ENCODE measurements at regions not wholly inside any gene's neighbourhood (a gene's known extent, or its start where the extent isn't known, plus 50 kb on each side); places are given as distances from the start of the nearest gene placed in this dataset.

DNA sequence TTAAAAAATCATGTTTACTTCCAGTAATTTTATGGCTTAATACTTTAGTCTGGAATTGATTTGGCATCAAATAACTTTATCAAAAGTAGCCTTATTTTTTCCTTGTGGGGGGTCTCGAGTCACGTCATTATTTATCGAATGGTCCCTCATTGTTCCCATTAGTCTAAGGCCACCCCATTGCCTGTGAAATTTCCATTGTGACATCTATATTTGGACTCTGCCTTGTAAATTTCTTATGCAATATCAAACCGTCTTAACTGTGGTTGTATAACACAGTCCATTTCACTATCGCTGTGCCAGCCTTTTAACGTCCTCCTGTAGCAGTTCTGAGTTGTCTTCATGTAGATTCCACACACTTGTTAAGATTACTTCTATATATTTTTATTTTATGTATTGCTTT is 103.9 kb upstream of the RET start:
- DNase-seq (ENCODE audit: low read depth) = no peak

DNA sequence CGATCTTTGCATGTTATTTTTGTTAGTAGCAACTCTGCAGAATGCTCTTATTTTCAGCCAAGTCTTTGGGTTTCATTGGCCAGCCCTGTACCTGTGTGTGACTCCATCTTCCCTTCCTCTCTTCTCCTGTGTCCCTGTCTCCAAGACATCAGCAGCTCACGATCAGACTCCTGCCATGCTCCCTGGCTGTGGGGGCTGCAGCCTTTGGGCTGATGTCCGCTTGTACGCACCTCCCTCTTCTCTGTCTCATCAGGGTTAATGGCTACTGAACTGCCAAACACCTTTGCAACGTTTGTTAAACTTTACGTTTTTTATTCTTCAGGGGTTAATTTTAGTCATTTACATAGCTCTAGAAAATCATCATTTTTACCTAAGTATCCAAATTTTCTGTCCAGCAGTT is 103.5 kb upstream of the RET start:
- DNase-seq (ENCODE audit: low read depth) = no peak

DNA sequence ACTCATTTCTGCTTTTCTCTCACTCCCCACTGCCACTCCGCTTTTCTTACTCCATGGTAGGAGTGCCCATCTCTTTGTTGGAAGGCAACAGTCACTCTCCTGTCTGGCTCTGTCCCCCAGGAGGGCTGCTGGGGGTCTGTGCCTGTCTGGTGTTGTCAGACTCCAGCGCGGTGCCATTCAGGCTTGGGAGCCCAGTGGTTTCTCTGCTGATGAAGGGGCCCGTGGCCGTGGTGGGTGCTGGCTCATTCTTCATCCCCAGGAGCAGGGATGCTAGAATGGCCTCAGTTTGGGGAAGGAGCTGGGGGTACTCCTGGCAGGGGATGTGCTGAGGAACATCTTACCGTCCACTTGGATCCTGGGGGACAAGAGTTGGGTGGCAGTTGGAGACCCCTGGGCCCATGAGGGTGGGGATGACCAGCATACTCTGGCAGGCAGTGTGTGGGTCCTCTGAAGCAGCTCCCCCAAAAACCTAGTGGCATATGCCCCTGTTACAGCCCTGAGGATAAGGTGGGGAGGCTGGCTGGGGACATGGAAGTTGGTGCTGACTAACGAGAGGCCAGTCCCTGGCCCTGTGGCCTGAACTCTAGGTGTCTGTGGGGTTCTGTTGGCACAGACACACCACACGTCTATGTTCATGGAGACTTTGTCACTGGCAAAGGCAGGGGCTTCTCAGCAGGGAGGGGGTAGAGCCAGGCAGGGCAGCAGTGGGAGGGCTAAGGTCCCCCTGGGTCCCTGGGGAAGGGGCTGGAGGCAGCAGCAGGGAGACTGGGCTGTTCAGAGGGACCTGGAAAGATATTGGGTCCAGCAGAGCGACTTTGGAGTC is 102.8 kb upstream of the RET start:
- DNase-seq (ENCODE audit: low read depth) = no peak

DNA sequence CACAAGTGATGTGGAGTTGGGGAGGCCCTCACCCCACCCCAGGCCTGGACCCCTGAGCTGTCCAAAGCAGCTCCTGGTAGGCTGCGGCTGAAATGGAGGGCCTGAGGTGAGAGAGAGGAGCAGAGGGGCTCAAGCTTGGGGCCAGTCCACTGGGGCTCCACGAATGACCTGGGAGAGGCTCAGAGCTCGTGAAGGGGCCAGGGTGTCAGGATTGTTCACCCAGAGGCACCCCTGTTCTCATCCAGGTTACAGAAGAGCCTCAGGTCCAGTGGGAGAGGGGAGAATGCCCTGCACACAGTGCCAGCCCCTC is 102.2 kb upstream of the RET start:
- no peak for DNase-seq (ENCODE audit: low read depth)

DNA sequence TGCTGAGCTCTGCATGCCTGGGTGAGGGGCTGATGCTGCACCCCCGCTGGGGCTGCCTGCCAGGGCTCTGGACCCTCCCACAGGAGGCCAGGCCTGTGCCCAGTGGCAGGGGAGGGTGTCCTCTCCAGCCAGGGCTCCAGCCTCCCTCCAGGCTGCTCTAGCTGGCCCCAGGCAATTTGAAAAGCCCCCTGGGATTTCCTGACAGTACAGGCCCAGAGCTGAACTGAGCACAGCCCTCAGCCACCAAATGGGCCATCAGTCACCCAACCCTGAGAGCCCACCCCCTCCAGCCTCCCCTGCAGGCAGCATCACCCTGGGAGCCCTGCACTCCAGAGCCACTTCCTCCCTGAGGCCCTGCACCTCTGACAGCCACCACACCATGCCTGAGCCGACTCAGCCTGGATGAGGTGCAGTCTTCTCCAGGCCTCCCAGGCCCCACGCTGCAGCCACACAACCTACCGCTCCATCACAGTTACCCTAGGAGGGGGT is 101.8 kb upstream of the RET start:
- DNase-seq (ENCODE audit: low read depth) = no peak

DNA sequence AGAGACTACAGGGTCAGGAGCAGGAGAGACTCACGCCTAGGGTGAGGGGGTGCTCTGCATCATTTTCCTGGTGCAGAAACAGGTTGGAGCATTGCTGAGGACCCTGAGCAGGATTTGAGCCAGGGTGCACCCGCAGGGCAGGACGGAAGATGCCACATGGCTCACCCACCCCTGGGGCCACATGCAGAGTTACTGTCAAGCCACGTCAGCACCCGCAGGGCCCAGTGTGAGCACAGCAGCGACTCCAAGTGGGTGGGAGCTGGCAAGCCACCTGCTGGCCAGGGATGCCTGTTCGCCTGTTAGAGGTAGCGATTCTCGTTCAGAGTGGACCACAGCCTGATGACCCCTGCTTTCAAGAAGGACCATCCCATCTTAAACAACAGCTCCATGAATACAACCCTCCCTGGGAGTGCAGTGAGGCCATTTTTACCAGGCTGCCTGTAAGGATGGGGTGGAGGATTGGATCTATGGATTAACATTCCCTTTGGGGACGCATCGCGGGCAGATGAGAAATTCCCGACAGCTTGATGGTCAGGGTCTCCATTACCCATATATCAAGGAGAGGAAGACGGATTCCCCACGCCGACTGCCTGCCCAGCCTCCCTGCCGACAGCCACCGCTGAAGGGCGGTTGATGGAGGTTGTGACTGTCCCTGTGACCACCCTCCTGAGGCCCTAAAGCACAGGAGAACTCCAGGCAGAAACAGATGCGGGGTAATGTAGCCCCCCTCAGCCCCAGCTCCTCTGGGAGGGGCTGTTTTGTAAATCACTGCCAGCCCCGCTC is 101.1 kb upstream of the RET start:
- DNase-seq (ENCODE audit: low read depth) = no peak

DNA sequence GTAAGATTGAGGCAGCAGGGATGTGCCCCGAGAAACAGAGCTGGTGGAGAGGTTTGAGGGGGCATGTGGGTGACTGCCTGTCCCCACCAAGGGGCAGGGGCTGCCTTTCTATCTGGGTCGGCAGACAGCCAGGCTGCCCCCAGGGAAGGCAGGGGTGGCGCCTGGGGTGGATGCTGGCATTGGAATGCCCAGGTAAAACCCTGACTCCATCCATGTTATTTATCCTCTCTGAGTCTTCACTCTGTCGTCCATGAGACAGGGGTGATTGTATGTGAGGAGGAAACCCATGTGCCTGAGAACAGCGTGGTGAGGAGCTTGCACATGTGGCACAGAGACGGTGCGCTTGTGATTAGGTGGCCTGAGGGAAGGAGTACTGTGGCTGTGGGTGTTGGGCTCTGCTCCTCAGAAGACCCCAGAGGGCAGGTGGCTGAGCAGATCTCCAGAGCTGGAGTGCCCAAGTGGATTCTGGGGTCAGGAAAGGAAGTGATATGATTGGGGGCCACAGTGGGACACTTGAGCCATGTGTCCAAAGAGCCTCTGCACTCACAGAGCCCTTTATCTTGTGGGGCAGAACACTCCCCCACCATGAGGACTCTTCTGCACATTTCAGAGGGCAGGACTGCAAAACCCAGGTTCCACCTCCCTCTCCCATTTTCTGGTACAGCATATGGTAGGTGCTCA is 100.4 kb upstream of the RET start:
- no peak for DNase-seq (ENCODE audit: low read depth)

DNA sequence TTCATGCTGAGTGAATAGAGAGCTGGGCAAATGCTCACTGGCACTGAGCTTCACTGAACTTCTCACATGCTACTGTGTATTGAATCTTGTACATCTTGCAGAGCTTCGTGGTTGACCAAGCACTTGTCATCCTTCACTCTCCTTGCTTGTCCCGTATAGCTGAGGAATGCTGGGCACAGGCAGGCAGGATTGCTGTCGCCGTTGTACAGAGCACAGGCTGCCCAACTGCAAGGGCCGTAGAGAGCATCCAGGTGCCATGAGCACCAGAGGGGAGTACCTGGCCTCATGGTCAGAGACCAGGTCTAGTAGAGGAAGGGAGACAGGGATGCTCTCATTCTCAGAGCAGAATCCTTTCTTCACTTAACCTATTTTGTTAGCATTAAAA is 99.8 kb upstream of the RET start:
- no peak for DNase-seq (ENCODE audit: low read depth)

DNA sequence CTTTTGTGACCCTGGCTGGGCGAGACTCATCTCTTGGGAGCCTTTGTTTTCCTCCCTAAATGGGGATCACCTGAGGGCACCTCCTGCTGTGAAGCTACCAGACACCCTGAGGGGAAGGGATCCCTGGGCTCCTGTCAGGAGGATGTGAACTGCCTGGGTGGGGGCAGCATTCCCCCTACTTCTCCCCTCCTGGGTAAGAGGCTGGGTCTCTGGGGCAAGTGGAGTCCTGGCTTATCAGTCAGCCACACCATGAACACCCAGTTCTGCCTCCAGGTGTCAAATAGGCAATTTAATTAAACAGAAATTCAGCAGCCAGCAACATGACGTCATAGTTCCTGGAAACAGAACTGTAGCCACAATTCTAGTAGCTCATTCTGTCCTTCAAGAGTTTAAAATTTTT is 97.7 kb upstream of the RET start:
- no peak for DNase-seq (ENCODE audit: low read depth)

DNA sequence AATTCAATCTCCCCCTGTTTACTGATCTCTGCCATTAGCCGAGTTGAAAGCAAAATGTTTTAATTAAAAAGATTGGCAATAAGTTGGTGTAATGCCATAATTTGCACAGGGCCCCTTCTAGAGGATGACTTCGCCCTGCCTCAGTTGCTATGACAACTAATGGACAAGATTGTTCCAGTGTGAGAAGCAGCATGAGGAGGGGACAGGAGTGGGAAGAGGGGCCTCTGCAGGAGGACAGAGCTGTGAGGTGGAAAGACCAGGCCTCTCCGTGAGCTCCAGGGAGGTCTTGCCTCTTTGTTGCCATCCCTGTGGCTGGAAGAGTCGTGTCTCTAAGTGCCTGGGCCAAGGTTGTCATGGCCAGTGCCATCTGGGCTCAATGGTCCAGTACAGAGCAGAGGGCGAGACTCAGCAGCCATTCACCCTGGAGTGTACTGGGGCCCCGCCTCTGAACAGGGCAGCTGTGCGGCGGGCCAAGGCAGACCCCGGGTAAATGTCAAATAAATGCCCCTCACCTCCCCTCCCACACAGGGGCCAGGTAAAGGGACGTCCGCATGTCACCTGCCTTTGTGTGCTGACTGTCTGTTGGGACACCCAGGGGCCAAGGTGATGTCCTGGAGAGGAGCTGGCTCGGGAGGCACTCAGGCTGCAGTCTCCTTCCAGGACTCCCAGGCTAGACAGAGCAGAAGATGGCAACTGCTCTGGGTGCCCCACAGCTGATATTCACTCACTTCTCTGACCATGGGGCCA is 97.0 kb upstream of the RET start:
- no peak for DNase-seq (ENCODE audit: low read depth)

DNA sequence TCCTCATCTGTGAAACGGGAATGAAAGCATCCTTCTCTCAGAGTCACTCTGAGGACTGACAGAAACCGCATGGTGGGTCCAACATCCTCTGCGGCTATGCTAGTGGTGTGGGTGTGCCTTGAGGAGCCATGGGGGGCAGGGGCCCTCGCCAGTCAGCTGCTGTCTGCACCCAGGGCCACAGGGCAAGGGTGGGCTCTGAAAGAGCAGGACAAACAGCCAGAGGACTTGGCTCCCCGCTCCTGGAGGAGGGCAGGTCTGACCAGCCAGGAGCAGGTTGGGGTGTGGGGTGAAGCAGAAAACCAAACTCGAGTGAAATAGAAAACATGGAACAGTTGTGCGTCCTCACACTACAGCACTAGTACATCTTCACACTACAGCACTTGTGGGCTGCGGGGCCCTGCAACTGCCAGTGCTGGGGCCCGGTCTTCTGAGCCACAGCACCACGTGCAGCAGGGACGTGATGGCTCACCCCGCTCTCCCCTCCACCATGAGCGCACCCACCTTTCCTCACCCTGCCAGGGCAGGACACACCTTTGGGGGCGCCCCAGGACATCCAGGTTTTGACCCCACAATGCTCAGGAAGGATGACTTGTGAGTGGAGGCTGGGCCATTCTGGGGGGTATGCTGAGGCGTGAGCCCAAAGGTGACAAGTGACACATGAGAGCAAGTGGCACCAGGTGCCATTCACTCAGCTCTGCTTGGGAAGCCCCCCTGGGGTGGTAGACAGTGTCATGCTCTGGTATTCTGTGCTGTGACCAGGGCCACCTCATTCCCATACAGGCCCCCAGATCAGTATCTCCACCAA is 96.1 kb upstream of the RET start:
- no peak for DNase-seq (ENCODE audit: low read depth)

DNA sequence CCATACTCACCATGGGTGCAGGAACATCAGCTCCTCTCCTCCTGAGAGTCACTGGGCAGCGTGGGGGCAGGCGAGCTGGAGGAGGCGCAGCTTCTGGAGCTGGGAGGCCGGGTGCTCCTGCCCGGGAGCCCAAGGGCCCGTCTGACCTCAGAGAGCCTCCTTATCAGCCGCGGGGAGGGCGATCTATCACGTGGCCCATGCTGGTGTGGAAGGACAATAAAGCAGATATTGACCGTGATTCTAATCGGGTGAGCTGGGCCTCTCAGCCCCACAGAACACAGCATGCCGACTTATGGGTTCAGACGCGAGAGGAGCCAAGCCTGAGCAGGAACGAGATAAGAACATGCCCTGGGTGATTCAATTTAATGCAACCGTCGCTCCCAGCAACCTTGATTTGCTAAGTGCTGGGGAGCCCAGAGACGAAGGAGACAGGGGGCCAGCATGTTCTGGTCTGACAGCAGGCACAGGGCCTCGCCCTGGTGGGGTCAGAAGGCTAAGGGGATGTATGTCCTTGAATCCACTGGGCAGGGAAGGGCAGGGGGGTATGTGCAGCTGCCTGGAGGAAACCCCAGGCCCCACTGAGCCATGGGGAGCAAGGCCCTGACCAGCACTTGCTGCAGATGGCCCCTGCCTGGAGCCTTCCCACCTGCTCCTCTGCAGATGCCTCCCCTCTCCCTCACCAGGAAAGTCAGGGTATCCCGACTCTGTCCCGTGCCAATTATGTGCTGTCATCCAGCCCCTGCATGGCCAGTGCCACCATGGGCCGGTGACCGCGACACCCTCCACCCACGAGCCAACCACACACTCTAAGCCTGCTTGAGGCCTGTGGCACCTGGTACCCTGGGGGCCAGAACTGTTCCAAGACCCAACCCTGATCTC is 95.3 kb upstream of the RET start:
- DNase-seq (ENCODE audit: low read depth) = no peak

DNA sequence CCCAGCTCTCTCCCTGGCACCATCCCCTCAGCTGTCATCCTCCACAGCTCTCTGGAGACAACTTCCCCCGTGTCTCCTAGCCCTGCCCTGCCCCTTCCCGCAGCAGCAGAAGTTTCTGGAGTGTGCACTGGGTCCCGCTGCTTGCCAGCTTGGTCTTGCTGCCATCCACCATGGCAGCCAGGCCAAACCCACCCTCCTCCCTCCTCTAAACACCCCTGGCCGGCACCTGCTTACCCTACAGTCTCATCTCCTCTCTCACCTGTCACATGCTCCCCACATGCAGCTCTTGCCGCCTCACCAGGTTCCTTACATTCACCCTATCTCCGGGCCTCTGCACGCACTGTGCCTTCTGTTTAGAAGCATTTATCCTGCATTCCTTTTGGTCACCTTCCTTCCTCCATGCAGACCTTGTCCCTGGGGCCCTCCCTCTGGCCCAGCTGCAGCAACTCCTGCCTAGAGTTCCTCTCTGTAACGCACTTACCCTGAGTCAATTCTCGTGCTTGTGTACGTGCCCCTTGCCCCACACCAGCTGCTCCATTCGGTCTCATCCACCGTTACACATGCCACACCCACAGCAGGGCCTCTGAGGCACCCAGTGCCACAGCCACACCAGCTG is 93.9 kb upstream of the RET start:
- no peak for DNase-seq (ENCODE audit: low read depth)

DNA sequence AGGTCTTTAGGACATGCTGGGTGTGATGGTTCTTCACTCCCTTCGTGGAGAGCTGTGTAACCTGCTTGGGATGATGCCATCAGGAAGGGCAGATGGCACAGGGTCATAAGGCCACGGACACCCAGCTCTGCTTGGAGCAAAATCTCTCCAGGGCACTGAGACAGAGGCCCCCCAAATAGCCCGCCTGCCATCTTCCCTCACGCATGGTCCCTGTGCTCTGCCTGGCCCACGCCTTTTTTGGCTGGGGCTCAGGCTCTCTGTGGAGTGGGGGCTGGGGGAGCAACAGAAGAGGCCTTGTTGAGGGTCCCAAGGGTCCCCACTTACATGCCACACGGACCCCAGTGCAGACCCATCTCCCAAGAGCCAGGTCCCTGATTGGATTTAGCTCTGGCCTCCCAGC is 93.3 kb upstream of the RET start:
- DNase-seq (ENCODE audit: low read depth) = no peak

DNA sequence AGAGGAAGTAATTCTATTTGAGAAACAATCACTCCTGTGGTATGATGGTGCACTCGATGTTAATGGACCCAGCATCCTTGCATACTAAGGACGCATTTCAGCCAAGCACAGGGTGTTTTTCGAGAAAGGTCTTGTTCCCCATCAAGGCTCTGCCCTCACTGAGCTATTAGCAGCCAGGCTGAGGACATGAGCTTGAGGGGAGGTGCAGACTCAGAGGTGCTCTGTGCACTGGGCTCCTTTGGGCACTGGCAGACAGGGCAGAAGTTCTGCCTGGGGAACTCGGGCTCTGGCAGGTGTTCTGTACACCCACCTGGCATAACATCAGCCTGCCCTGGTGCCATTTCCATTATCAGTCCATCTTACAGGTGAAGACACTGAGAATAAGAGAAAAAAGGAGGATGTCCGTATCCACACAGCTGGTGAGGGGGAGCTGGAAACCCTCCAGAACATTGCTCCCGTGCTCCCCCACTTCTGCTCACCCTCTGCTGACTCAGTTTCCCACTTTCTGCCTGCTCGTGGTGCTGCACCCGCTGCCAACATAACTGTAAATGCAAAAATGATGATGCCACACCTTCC is 92.7 kb upstream of the RET start:
- no peak for DNase-seq (ENCODE audit: low read depth)

DNA sequence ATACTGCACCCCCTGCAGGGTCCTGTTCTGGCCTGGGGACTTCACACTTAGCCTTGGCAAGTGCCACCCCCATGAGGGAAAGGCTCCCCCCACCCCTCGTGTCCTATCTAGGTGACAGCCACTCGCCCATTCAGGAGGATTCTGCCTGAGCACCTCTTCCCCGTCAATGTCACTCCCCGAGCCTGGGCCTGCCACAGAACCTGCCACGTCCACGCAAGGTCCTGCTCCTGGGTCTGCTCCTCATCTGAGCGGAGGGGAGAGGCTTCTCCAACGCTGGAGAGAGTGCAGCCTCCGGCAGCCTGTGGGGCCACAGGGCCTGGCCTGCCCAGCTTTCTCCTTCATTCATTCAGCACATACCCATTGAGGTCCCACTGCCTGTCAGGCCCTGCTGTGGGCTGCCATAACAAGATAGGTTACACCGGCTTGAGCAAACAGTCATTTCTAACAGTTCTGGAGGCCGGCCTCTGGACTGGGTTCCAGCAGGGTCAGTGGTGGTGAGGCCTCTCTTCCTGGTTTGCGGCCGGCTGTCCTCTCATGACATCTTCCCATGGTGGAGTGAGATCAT is 92.0 kb upstream of the RET start:
- no peak for DNase-seq (ENCODE audit: low read depth)

DNA sequence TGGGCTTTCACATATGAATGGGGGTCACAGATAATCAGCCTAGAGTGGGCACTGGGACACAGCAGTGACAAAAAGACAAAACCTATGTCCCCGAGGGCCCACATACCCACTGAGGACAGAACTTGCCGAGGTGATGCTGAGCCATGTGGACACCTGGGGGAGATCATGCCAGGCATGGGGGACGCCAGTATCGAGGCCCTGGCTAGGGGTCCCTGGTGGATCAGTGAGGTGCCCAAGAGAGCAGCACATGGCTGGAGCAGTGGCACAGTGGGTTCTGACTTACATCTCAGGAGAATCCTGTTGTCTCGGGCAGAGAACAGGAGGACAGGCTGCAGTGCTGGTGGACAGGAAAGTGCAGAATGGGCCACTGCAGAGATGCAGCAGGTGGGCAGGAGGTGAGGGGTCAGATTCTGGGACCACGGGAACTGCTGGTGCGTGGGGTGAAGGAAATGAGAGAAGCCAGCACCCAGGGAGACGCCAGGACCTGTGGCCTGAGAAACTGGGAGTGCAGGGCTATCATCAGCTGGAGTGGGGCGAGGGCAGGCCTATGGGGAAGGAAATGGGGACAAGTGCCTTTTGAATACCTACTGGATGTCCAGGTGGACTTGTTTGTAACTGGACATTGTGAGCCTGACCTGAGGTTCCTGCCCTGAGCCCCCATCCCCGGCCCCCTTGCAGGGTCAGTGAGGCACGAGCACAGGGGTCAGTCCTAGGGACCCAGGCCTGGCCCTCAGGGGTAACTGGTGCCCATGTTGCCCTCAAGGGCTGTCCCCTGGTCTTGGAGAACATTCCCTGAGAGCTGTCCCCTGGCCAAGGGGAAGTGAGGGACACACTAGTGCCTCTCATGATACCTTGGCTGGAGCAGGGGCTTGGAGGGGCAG is 91.2 kb upstream of the RET start:
- DNase-seq (ENCODE audit: low read depth) = no peak

DNA sequence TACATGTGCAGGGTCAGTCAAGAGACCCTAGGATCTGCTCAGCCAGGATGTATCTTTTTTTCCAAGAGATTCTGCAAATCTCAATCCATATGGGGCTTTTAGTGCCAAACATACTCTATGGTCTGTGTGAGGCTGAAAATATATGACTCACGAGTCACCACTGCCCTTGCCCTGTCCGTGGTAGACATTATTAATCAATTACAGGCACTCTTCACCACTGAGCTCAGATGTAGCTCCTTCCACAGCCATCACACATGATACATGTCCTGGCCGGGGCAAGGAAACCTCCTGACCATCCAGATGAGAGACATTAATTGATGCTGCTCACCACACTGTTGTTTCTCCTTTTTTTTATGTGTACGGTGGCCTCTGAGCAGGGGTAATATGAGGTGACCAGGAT is 90.2 kb upstream of the RET start:
- DNase-seq (ENCODE audit: low read depth) = no peak

All from activated gamma-delta T cell treated with anti-CD3 and anti-CD28 coated beads, Interleukin-2, amount 50 U/mL, for 16 hours (primary cell).